ENCODE measurements at regions not wholly inside any gene's neighbourhood (a gene's known extent, or its start where the extent isn't known, plus 50 kb on each side); places are given as distances from the start of the nearest gene placed in this dataset.
A peak's percentile ranks its signal among the peaks of the same experiment; 100 is the strongest.

DNA sequence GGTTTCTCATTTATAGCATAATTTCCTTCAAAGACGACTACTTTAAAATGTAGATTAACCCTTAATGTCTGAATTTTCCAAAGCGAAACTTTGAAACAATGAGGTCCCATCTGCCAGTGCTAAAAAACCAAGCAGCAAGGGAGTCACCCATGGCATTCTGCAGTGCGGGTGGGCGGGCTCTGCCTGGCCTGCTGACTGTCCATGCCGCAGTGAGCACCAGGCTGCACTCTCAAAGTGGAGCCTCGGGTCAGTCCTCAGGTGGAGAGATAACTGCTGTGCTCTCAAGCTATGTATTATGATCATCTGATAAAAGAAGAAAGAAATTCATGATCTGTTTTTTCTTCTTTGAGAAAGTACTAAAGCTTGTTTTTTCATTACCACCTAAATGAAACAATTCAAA is 581.6 kb downstream of the CETN3 start:
- ATAC-seq (ENCODE audit: insufficient read depth, low FRiP score) (no peak), DNase-seq (no peak)
- Histone ChIP-seq H3K4me3 (no peak overlapping the region), H3K9ac (ENCODE audit: insufficient read depth in 1 of 2, low read length in 2 of 2) (no peak overlapping the region), H3K4me1 (ENCODE audit: control insufficient read depth in 5 of 5, insufficient read depth in 5 of 5, low read length in 5 of 5) (peaks cover 0 to 10% (median 0%) of the 10 kb centered on the region in 5 donors), H3K27ac (ENCODE audit: low read depth in 1 of 2, low read length in 1 of 2) (no peak overlapping the region), H3K9me3 (ENCODE audit: control insufficient read depth in 4 of 4, insufficient read depth in 3 of 4, low read length in 3 of 4) (no peaks in the 10 kb centered on the region), H3K27me3 (ENCODE audit: control insufficient read depth in 3 of 3, insufficient read depth in 3 of 3, low read length in 2 of 3) (no peaks in the 10 kb centered on the region), H3K36me3 (ENCODE audit: control insufficient read depth in 4 of 4, insufficient read depth in 4 of 4, low read length in 4 of 4) (no peaks in the 10 kb centered on the region)
- 86 to 88% methylated on average over 6 of the region's 6 CpGs for WGBS, 2 donors
- TF ChIP-seq, protein P1, sequence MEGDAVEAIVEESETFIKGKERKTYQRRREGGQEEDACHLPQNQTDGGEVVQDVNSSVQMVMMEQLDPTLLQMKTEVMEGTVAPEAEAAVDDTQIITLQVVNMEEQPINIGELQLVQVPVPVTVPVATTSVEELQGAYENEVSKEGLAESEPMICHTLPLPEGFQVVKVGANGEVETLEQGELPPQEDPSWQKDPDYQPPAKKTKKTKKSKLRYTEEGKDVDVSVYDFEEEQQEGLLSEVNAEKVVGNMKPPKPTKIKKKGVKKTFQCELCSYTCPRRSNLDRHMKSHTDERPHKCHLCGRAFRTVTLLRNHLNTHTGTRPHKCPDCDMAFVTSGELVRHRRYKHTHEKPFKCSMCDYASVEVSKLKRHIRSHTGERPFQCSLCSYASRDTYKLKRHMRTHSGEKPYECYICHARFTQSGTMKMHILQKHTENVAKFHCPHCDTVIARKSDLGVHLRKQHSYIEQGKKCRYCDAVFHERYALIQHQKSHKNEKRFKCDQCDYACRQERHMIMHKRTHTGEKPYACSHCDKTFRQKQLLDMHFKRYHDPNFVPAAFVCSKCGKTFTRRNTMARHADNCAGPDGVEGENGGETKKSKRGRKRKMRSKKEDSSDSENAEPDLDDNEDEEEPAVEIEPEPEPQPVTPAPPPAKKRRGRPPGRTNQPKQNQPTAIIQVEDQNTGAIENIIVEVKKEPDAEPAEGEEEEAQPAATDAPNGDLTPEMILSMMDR (IDR thresholded peaks at IDR 0.05; ENCODE audit: control extremely low read depth, extremely low read depth) = no peak

DNA sequence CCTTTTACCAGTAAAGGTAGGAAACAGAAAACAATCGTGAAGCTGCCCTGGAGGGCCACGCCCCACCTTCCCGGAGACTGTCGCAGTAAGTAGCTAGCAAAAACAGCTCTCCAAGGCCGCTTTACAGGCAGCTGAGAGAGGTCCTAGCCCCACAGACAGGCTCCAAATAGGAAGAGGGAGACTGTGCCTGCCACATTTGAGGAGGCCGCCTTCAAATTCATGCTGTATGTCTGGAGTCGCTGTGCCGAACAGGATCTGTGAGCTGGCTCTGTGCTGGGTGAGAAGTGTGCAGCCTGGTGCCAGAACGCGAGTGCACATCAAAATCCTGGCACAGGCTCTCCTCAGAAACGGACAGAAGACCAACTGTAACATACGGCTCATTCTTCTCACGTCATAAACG is 582.2 kb downstream of the CETN3 start:
- Histone ChIP-seq H3K27me3 (ENCODE audit: control insufficient read depth in 3 of 3, insufficient read depth in 3 of 3, low read length in 2 of 3) (no peaks in the 10 kb centered on the region), H3K27ac (ENCODE audit: low read depth in 1 of 2, low read length in 1 of 2) (no peak overlapping the region), H3K4me1 (ENCODE audit: control insufficient read depth in 5 of 5, insufficient read depth in 5 of 5, low read length in 5 of 5) (peaks cover 0 to 10% (median 0%) of the 10 kb centered on the region in 5 donors), H3K9ac (ENCODE audit: insufficient read depth in 1 of 2, low read length in 2 of 2) (no peak overlapping the region), H3K36me3 (ENCODE audit: control insufficient read depth in 4 of 4, insufficient read depth in 4 of 4, low read length in 4 of 4) (no peaks in the 10 kb centered on the region), H3K9me3 (ENCODE audit: control insufficient read depth in 4 of 4, insufficient read depth in 3 of 4, low read length in 3 of 4) (no peaks in the 10 kb centered on the region), H3K4me3 (no peak overlapping the region)
- WGBS, 2 donors = 81 to 83% methylated on average over 14 of the region's 14 CpGs
- no peak for ATAC-seq (ENCODE audit: insufficient read depth, low FRiP score)
- peak; percentile 54 to 66 (median 59) for DNase-seq
- TF ChIP-seq, protein P1 (IDR thresholded peaks at IDR 0.05; ENCODE audit: control extremely low read depth, extremely low read depth) = no peak

DNA sequence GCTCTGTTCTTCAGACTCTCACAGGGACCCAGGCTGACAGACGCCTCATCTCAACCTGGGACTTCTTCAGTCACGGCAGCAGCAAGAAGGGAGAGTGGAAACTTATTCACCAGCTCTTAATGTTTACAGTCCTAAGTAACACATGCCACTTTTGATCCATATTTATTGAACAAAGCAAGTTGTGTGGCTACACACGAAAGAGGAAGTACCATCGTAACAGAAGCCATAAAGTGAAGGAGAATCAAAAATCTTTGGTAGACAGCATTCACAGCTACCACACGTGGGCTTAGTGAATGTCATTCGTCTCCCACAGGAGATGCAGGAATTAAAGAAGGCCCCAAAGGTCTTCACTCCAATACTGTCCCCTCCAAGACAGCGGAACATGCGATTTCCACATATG is 582.6 kb downstream of the CETN3 start:
- 70 to 76% methylated on average over 8 of the region's 8 CpGs for WGBS, 2 donors
- TF ChIP-seq, protein P1 (IDR thresholded peaks at IDR 0.05; ENCODE audit: control extremely low read depth, extremely low read depth) = no peak
- Histone ChIP-seq H3K4me1 (ENCODE audit: control insufficient read depth in 5 of 5, insufficient read depth in 5 of 5, low read length in 5 of 5) (peaks cover 0 to 10% (median 0%) of the 10 kb centered on the region in 5 donors), H3K9ac (ENCODE audit: insufficient read depth in 1 of 2, low read length in 2 of 2) (no peak overlapping the region), H3K36me3 (ENCODE audit: control insufficient read depth in 4 of 4, insufficient read depth in 4 of 4, low read length in 4 of 4) (no peaks in the 10 kb centered on the region), H3K4me3 (no peak overlapping the region), H3K27me3 (ENCODE audit: control insufficient read depth in 3 of 3, insufficient read depth in 3 of 3, low read length in 2 of 3) (no peaks in the 10 kb centered on the region), H3K27ac (ENCODE audit: low read depth in 1 of 2, low read length in 1 of 2) (no peak overlapping the region), H3K9me3 (ENCODE audit: control insufficient read depth in 4 of 4, insufficient read depth in 3 of 4, low read length in 3 of 4) (no peaks in the 10 kb centered on the region)
- DNase-seq (no peak), ATAC-seq (ENCODE audit: insufficient read depth, low FRiP score) (no peak)

DNA sequence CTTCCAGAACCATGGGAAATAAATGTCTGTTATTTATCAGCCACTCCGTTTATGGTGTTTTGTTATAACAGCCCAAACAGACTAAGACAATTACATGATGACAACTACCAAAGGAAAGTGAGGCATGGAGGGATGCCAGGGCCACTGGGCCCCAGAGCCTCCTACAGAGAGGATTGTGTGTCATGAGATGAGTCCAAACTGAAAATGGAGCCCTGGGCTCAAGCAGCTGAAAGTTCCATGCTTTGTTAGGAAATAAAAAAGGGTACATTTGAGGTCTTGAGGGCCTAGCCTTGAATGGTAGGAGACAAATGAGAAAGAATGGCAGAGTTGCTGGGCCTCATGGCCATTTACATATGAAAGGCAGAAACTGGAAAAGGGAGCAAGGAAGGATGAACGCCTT is 586.5 kb downstream of the CETN3 start:
- H3K4me3 ChIP-seq = no peak overlapping the region
- no peak overlapping the region for H3K27ac ChIP-seq (ENCODE audit: low read depth in 1 of 2, low read length in 1 of 2)
- no peak overlapping the region for H3K9ac ChIP-seq (ENCODE audit: insufficient read depth in 1 of 2, low read length in 2 of 2)
- no peaks in the 10 kb centered on the region for H3K36me3 ChIP-seq (ENCODE audit: control insufficient read depth in 4 of 4, insufficient read depth in 4 of 4, low read length in 4 of 4)
- 91 to 94% methylated on average over 2 of the region's 2 CpGs for WGBS, 2 donors
- TF ChIP-seq, protein P1 (IDR thresholded peaks at IDR 0.05; ENCODE audit: control extremely low read depth, extremely low read depth) = no peak
- H3K27me3 ChIP-seq (ENCODE audit: control insufficient read depth in 3 of 3, insufficient read depth in 3 of 3, low read length in 2 of 3) = no peaks in the 10 kb centered on the region
- no peak for ATAC-seq (ENCODE audit: insufficient read depth, low FRiP score)
- peaks cover 0 to 10% (median 0%) of the 10 kb centered on the region in 5 donors for H3K4me1 ChIP-seq (ENCODE audit: control insufficient read depth in 5 of 5, insufficient read depth in 5 of 5, low read length in 5 of 5)
- DNase-seq = no peak
- no peaks in the 10 kb centered on the region for H3K9me3 ChIP-seq (ENCODE audit: control insufficient read depth in 4 of 4, insufficient read depth in 3 of 4, low read length in 3 of 4)

Measured in lung (tissue), 11 donors.